NCI-H526 (cell line): ENCODE measurements at regions not wholly inside any gene's neighbourhood (a gene's known extent, or its start where the extent isn't known, plus 50 kb on each side); places are given as distances from the start of the nearest gene placed in this dataset.

Experiments used
- DNase-seq, 2 experiments: peaks; one replicate each; lab custom pipeline; 2025; lab: John Stamatoyannopoulos, UW

GRCh38 chr5:65068410-65068809, 299.7 kb downstream of the CWC27 start:
- DNase-seq, result no peak

DNA sequence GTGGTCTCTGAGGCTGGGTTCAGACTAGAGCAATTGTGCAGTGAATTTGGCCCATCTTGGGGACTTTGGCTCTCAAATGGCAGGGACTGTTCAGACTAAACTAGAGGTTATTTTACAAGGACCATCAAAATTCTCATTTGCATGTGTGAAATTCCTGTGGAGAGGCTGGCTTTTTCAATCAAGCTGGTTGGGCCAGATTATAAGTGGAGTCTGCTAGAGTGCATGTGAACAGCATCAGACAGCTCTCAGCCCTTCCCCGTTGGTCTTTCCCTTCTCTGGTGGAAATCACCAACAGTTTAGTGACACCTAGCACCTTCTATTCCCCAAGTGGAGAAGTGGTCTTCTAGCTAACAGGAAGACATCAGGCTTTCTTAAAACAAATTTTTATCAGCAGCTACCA, 301.3 kb downstream of the CWC27 start:
- no peak for DNase-seq

DNA sequence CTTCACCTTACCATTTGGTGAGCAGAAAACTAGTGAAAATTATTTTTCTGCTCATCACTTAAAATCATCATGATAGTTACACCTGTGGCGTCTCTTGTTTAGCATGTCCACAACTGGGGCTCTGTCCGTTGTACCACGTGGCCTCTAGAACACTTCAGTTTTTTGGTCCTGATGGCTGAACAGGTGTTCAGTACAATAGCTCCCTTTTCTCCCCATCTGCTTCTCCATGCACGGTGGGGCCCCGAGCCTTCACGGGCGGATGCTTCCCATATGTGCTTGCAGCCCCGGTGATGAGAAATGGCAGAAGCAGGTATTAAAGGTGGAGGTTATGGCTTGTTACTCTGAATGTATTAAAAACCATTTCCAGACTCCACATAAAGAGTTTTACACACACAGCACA, 304.1 kb downstream of the CWC27 start:
- peak; percentile 5 to 55 for DNase-seq

DNA sequence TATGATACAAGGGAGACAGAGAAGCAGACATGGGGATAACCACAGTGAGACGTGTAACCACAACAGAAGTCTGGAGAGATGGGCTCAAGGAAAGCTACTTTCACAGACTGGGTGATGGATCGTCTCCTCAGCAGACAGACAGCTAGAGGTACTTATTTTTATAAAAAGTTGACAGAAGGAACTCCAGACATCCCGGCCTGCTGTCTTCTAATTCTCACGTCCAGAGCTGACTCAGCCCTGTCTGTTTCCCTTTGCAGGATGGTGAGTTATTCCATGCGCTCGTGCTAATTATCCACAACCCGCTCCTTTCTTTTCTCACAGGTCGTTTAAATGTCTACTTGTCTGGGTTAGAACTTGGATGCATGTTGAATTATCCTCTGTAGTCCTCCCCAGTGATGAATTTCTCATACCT, 304.5 kb downstream of the CWC27 start:
- peak in 1 of 2 experiments; percentile 27 for DNase-seq

DNA sequence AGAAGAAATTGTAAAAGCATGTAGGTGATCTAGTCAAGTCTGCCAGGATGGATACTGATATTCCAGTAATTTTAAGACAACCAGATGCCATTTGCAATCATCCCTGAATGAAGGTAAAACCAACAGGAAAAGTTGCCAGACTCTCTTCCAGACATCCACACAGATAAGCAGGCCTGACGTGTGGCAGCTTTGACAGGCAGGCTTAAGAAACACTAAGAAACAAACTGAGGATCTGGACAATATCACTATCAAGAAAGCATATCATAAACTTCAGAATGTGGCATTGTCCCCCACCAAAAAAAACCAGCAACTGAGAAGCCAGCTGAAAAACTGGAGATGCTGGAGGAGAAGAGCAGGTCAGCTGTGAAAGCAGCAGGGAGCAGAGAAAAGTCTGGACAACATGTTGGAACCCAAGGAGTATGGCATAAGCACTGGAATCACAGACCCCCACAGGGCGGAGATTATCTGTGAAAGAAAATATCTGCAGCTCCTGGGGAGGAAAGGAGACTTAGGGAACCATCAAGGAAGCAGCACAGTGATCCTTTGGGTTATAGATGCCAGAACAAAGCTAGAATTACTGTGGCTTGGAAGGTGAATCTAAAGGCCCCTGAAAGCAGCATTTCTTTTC, 307.0 kb downstream of the CWC27 start:
- no peak for DNase-seq

GRCh38 chr5:65076251-65076869, 307.6 kb downstream of the CWC27 start:
- peak in 1 of 2 experiments; percentile 31 for DNase-seq

DNA sequence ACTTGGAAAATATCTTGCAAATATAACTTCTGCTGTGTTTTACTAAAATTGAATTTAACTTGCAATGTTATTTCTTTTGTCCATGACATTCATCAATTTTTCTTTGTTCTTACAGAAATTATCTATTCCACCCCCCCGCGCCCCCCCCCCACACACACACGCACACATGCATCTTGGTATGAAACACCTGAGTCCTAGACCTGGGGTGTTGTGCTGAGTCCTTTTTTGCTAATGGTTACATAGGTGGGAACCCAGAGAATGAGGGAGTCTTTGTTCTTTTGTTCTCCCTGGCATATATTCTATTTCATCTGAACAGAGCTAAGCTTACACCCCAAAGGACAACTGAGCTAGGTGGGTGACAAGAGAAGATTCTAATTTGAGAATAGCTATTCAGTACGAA, 308.9 kb downstream of the CWC27 start:
- no peak for DNase-seq

DNA sequence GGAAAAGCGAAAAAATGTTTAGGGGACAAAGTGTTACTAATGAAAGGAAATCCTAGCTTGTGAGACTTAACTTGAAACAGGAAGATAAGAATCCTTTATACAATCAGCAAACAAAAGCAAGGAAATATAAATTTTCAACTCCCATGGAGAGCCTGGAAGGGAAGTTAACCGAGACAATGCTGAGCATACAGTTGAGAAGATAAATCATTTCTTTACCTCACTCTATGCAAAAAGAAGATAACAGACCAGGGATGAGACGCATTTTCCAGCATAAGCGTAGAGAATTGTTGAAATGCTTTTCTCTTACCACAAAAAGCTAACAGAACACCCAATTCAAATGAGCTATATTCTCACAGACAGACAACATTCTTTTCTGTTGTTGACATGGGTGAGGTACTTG, 309.6 kb downstream of the CWC27 start:
- no peak for DNase-seq

DNA sequence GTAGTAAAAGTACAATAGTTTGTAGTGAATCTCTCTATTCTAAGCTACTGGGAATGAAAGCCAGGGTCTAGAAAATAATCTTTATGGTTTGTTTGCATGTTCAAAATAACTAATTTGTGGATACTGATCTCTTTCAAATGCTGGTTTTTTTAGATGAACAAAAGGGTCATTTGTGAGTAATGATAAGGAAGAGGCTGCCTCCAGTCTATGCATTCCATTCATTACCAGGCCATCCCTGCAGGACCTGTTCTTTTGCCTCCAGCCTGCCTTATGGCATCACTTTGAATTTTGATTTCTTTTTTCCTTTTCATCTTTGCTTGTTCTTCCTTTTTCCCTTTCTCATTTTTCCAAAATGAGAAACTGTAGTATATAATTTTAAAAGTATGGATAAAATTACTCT, 312.3 kb downstream of the CWC27 start:
- DNase-seq, result no peak

DNA sequence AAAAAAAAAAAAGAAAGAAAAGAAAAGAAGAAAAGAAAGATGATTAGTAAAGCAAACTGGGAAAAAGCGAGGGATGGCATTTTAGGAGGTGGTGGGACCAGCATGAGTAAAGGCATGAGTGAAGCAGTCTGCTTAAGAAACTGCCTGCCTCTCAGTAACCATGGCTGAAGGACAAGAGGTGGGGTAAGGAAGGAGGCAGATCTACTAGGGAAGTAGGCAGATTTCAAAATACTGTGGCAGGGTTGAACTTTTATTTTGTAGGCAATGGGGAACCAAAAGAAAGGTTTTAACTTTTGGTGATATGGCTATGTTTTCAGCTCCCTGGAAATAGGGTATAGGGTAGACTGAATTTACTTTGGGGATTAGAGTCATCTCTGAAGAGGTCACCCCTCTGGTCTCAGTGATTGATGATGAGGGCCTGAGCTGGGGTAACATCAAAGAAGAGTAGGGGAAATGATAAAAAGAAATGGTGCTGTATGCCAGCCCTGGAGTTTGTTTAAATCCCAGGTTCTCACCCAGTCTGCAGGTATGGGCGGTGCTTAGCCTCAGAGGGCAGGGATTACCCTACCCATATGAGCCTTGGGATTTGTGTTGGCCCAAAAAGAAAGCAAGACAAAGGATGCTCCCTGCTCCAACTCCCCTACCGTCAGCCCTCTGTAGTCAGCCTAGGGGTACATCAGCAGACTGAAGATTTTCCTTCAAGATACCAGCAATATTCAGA, 316.2 kb downstream of the CWC27 start:
- DNase-seq, result no peak

GRCh38 chr5:65085516-65085850, 316.8 kb downstream of the CWC27 start:
- DNase-seq, result no peak

DNA sequence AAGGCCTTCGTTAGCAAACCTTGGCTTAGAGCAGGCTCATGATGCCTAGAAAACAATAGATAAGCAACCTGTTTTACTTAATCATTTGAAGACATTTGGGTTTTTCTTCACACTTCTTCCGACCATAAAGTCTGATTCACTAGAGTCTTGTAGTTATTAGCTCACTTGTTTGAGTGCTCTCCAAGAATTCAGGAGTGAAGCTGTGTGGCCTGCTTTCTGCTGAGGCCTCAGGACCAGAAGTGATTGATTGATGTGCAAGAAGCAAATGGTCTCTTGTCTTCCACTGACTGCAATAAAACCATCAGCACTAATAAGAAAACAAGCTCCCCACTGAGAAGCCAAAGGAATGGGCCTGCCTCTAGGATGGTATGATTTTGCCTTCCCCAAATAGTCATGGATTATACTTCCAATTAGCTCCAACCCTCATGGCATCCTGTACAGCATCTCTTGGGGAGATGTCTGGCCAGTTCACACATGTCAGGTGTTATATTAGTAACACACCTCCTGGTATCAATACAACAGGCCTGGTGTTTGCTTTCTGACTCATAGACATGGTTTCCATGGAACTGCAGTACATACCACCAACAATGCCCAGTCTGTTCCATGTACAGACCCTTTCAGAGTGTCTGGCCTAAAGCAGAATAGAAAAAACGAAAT, 317.6 kb downstream of the CWC27 start:
- no peak for DNase-seq

GRCh38 chr5:65087154-65087553, 318.4 kb downstream of the CWC27 start:
- DNase-seq, result no peak

DNA sequence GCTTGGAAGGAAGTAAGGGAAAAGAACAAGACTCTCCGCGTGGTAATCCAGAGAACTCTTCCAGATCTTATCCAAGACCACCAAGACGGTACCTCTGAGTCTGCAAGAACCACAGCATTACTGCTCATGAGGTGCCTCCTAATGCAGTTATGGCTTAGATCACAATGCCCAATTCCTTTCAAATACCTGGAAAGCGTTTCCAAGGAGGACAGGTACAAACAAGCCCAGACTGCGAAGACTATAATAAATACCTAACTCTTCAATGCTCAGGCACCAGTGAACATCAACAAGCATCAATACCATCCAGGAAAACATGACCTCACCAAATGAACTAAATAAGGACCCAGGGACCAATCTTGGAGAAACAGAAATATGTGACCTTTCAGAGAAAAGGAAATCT, 325.5 kb downstream of the CWC27 start:
- no peak for DNase-seq

DNA sequence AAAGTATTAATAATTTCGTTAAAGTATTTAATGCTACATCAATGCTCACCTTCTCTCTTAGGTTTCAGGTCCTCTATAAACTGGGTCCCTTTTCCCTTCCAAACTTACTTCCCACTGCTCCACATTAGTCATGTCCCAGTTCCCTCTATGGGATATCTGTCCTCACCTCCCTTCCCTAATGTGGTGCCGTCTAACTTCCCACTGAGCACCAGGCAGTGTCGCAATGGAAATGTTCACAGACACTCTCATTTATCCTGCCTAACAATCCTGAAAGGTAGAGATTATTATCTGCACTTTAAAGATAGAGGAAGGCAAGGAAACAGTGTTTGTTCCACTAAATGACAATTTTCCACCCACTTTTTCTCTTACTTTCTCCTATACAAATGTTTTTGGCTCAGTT, 329.7 kb downstream of the CWC27 start:
- no peak for DNase-seq
